ENCODE measurements at regions not wholly inside any gene's neighbourhood (a gene's known extent, or its start where the extent isn't known, plus 50 kb on each side); places are given as distances from the start of the nearest gene placed in this dataset.

DNA sequence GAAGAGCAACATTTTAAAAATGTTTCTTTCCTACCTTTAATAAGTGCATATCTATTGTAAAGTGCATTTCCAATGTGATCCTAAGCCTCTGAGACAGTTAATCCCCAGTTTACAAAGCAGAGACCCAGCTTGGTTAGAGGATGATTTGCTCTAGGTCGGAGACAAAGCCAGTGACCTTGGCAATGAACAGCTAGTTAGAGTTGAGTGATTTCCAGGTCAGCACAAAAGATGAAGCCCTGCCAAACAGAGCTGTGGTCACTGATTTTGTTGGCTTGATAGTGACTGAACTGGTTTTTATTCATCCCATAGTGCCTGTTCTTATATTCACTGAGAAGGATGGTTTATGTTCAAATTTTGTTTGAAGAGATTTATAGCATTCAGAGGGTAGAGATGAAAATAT, 56.6 kb upstream of the CD83 start:
- no peak overlapping the region for H3K4me3 ChIP-seq (ENCODE audit: low read depth, low read length)
- no peak for DNase-seq
- H3K4me1 ChIP-seq, result 0 out of 2 replicates have a peak, but pooled peaks cover 6% of the 10 kb centered on the region
- no peaks in the 10 kb centered on the region for H3K9me3 ChIP-seq
- TF ChIP-seq, protein P1, sequence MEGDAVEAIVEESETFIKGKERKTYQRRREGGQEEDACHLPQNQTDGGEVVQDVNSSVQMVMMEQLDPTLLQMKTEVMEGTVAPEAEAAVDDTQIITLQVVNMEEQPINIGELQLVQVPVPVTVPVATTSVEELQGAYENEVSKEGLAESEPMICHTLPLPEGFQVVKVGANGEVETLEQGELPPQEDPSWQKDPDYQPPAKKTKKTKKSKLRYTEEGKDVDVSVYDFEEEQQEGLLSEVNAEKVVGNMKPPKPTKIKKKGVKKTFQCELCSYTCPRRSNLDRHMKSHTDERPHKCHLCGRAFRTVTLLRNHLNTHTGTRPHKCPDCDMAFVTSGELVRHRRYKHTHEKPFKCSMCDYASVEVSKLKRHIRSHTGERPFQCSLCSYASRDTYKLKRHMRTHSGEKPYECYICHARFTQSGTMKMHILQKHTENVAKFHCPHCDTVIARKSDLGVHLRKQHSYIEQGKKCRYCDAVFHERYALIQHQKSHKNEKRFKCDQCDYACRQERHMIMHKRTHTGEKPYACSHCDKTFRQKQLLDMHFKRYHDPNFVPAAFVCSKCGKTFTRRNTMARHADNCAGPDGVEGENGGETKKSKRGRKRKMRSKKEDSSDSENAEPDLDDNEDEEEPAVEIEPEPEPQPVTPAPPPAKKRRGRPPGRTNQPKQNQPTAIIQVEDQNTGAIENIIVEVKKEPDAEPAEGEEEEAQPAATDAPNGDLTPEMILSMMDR (IDR thresholded peaks at IDR 0.05; ENCODE audit: low read depth, low read length), result no peak
- H3K36me3 ChIP-seq, result no peaks in the 10 kb centered on the region
- H3K27me3 ChIP-seq, result no peaks in the 10 kb centered on the region

DNA sequence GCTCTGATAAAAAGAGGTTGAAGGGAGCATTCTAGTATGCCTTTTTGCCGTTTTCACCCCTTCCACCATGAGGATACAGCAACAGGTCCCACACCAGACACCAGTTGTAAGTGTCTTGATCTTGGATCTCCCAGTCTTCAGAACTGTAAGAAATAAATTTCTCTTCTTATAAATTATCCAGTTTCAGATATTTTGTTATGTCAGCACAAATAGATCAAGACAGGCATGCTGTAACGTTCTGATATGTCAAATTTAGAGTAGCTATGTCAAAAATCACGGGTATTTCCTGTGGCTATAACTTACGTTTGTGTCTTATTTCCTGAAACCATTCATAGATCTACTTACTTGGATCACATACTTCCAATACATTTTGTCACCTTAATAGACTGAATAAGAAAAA, 55.9 kb upstream of the CD83 start:
- TF ChIP-seq, protein P1 (IDR thresholded peaks at IDR 0.05; ENCODE audit: low read depth, low read length), result no peak

DNA sequence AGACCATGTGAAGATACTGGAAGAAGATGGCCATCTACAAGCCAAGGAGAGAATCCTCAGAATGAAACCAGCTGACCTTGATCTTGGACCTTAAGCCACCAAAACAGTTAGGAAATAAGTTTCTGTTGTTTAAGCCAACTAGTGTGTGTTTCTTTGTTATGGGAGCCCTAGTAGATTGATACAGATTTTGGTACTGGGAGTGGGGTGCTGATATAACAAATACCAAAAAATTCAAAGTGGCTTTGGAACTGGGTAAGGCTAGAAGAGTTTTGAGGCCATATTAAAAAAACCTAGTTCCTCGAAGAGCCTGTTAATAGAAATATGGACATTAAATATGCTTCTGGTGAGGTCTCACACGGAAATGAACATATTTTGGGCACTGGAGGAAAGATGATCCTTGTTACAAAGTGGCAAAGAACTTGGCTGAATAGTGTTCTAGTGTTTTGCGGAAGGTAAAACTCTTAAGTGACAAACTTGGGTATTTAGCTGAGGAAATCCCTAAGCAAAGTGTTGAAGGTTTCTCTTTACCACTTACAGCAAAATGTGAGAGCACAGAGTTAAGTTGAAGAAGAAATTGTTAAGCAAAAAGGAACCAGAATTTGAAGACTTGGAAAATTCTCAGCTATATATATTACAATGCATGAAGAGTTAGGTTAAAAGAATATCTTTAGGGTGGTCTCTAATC, 55.1 kb upstream of the CD83 start:
- Histone ChIP-seq H3K27me3 (no peaks in the 10 kb centered on the region), H3K9me3 (no peaks in the 10 kb centered on the region), H3K36me3 (no peaks in the 10 kb centered on the region), H3K4me3 (ENCODE audit: low read depth, low read length) (no peak overlapping the region), H3K4me1 (0 out of 2 replicates have a peak, but pooled peaks cover 6% of the 10 kb centered on the region)
- DNase-seq, result no peak
- TF ChIP-seq, protein P1 (IDR thresholded peaks at IDR 0.05; ENCODE audit: low read depth, low read length), result no peak

More for the DNA sequence above, 55.9 kb upstream of the CD83 start:
- Histone ChIP-seq H3K4me3 (ENCODE audit: low read depth, low read length) (no peak overlapping the region), H3K36me3 (no peaks in the 10 kb centered on the region), H3K27me3 (no peaks in the 10 kb centered on the region), H3K9me3 (no peaks in the 10 kb centered on the region), H3K4me1 (0 out of 2 replicates have a peak, but pooled peaks cover 6% of the 10 kb centered on the region)
- DNase-seq, result no peak

DNA sequence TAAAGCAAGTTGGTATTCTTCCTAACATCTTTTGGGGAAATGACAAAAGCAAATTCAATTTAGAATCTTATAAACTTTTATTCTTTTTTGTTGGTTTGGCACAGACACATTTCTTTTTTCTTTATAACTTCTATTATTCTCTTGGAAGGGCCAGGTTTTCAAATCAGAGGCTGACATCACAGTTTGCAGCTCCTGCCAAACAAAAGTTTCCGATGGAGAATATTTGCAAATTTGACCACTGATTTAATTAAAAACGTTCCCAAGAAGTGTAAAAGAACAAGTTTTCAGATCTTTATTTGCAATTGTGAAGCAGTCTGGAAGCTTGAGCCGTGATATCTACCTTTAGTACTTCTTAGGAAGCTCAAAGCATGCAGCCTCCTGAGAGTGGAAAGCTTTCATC, 53.8 kb upstream of the CD83 start:
- TF ChIP-seq, protein P1 (IDR thresholded peaks at IDR 0.05; ENCODE audit: low read depth, low read length), result no peak
- DNase-seq, result no peak
- Histone ChIP-seq H3K4me1 (0 out of 2 replicates have a peak, but pooled peaks cover 6% of the 10 kb centered on the region), H3K36me3 (no peaks in the 10 kb centered on the region), H3K9me3 (no peaks in the 10 kb centered on the region), H3K4me3 (ENCODE audit: low read depth, low read length) (no peak overlapping the region), H3K27me3 (no peaks in the 10 kb centered on the region)

DNA sequence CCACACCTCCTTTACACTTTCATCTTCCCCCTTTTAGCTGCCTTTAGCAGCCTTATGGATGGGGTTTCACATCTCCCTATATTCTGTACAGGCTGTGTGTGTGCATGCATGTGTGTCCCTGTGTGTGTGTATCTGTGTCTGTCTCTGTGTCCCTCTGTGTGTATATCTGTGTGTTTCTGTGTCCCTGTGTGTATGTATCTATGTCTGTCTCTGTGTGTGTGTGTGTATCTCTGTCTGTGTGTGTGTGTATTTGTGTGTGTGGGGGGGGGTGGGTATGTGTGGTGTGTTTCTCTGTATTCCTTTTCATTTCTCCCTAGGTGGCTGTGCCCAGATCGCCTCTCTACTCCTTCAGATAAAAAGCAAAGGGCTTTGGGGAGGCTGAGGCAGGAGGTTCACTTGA, 52.2 kb upstream of the CD83 start:
- H3K4me3 ChIP-seq (ENCODE audit: low read depth, low read length), result no peak overlapping the region
- H3K27me3 ChIP-seq, result no peaks in the 10 kb centered on the region
- DNase-seq, result no peak
- 0 out of 2 replicates have a peak, but pooled peaks cover 6% of the 10 kb centered on the region for H3K4me1 ChIP-seq
- H3K9me3 ChIP-seq, result no peaks in the 10 kb centered on the region
- TF ChIP-seq, protein P1 (IDR thresholded peaks at IDR 0.05; ENCODE audit: low read depth, low read length), result no peak
- H3K36me3 ChIP-seq, result no peaks in the 10 kb centered on the region

DNA sequence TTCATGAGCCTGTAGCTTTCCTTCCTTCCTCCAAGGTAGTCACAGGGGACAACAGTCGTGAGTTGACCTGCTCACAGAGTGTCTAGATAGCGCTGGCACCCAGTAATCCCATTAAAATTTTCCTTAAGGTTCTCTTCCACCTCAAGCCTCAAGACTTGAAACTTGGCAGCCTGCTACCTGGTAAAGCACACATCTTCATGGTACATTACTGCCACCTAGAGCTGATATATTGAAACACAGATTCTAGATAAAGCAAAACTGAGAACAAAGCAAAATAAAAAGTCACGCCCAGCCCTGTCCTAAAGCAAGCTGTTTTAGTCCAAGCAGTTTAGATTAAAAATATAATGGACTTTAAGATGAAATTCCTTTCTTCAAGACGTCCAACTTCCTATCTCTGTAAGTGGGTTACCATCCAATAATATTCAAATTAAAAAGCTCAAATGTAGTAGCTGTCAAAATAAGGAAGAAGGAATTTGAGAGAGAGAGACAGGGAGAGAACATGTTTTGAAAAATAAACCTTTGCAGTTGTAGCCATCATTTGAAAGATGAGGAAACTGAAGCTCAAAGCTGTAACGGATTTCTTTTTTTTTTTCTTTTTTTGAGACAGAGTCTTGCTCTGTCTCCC, 50.7 kb upstream of the CD83 start:
- H3K9me3 ChIP-seq, result no peaks in the 10 kb centered on the region
- H3K36me3 ChIP-seq, result no peaks in the 10 kb centered on the region
- no peaks in the 10 kb centered on the region for H3K27me3 ChIP-seq
- H3K4me1 ChIP-seq, result no peaks in the 10 kb centered on the region
- H3K4me3 ChIP-seq (ENCODE audit: low read depth, low read length), result no peak overlapping the region
- DNase-seq, result peak; percentile 23
- TF ChIP-seq, protein P1 (IDR thresholded peaks at IDR 0.05; ENCODE audit: low read depth, low read length), result peak; percentile 66

Measured in BE2C (cell line).